ENCODE measurements at regions not wholly inside any gene's neighbourhood (a gene's known extent, or its start where the extent isn't known, plus 50 kb on each side); places are given as distances from the start of the nearest gene placed in this dataset.

- TF ChIP-seq REST (IDR thresholded peaks at IDR 0.05; ENCODE audit: low read depth) (no peak), EP300 (IDR thresholded peaks at IDR 0.05; ENCODE audit: borderline replicate concordance) (no peak), CEBPB (IDR thresholded peaks at IDR 0.05) (no peak), RAD21 (IDR thresholded peaks at IDR 0.05; ENCODE audit: low read depth) (no peak), TCF12 (IDR thresholded peaks at IDR 0.05; ENCODE audit: low read depth) (no peak), EGR1 (IDR thresholded peaks at IDR 0.05) (no peak), NFIC (IDR thresholded peaks at IDR 0.05) (no peak), ZBTB7A (IDR thresholded peaks at IDR 0.05; ENCODE audit: low read depth) (no peak), YY1 (IDR thresholded peaks at IDR 0.05; ENCODE audit: low read depth) (no peak), CREB1 (IDR thresholded peaks at IDR 0.05; ENCODE audit: low read depth) (no peak), TAF1 (IDR thresholded peaks at IDR 0.05; ENCODE audit: low read depth) (no peak), FOXM1 (IDR thresholded peaks at IDR 0.05; ENCODE audit: borderline replicate concordance, low read depth) (no peak)
Measured at GRCh38 chr2:236877972-236878371, 207.7 kb upstream of the COPS8 start.

All from Ishikawa (cell line).